Osteoblast (primary cell): ENCODE measurements at regions not wholly inside any gene's neighbourhood (a gene's known extent, or its start where the extent isn't known, plus 50 kb on each side); places are given as distances from the start of the nearest gene placed in this dataset.
"Not testable (repeated sequence)": the region's sequence is repeated elsewhere in the genome, so short reads cannot be mapped to it uniquely, and the experiment has no call there.

Experiments used
- DNase-seq: peaks from one replicate; pipeline ENCODE4 v3.0.0; 2011; ENCODE audit warnings: low spot score, mixed read lengths; ENCODE audit not compliant: insufficient read length; ENCODE audit errors: missing footprints
- H2AFZ ChIP-seq: 2 replicates; pipeline ENCODE4 v1.6.0; 2011; ENCODE audit warnings: mild to moderate bottlenecking, low read length
- H3K27ac ChIP-seq: 2 replicates; pipeline ENCODE4 v1.5.1; 2011; ENCODE audit warnings: mild to moderate bottlenecking, low read depth, low read length, moderate library complexity
- H3K27me3 ChIP-seq: 2 replicates; pipeline ENCODE4 v1.6.0; 2012; ENCODE audit warnings: mild to moderate bottlenecking, control low read depth, inconsistent platforms, low read length, moderate library complexity; ENCODE audit not compliant: insufficient read depth
- H3K36me3 ChIP-seq: 2 replicates; pipeline ENCODE4 v1.5.1; 2011; ENCODE audit warnings: mild to moderate bottlenecking, low read length, control low read depth, moderate library complexity; ENCODE audit not compliant: insufficient read depth
- H3K4me1 ChIP-seq: 2 replicates; pipeline ENCODE4 v1.5.1; 2011; ENCODE audit warnings: mild to moderate bottlenecking, low read length, control low read depth, moderate library complexity; ENCODE audit not compliant: insufficient read depth
- H3K4me2 ChIP-seq: 2 replicates; pipeline ENCODE4 v1.6.0; 2011; ENCODE audit warnings: mild to moderate bottlenecking, low read length; ENCODE audit not compliant: insufficient read depth
- H3K4me3 ChIP-seq: fragments of 200-600 bp; sonication (generic); 3 replicates; pipeline ENCODE4 v1.5.1; 2012; ENCODE audit warnings: mild to moderate bottlenecking, low read length, inconsistent platforms; ENCODE audit not compliant: insufficient read depth
- H3K79me2 ChIP-seq: 2 replicates; pipeline ENCODE4 v1.6.0; 2012; ENCODE audit warnings: mild to moderate bottlenecking, low read length, control low read depth, inconsistent platforms; ENCODE audit not compliant: insufficient read depth
- H3K9me3 ChIP-seq: 2 replicates; pipeline ENCODE4 v1.5.1; 2011; ENCODE audit warnings: low read depth, low read length, control low read depth
- H4K20me1 ChIP-seq: 2 replicates; pipeline ENCODE4 v1.6.0; 2012; ENCODE audit warnings: mild to moderate bottlenecking, low read length, control low read depth; ENCODE audit not compliant: insufficient read depth
- TF ChIP-seq, protein P1 (sequence below): IDR thresholded peaks from 2 replicates; pipeline ENCODE4 v1.5.1; 2011; ENCODE audit warnings: mild to moderate bottlenecking, low read depth, low read length, moderate library complexity; ENCODE audit errors: extremely low read depth

DNA sequence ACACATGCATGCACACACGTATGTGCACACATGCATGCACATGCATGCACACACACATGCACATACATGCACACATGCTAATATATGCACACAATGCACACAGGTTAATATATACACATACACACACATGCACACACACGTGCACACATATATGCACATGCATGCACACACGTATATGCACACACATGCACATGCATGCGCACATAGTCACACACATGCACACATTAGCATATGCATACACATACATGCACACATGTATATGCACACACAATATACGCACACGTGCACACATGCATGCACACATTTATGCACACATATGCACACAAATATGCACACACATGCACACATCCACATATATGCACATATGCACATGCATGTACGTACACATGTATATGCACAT, 506.8 kb downstream of the MATN1 start:
- no peak for DNase-seq
- Histone ChIP-seq H3K4me1 (no peaks in the 10 kb centered on the region), H2AFZ (no peak overlapping the region), H3K27ac (no peak overlapping the region), H3K4me2 (no peak overlapping the region), H4K20me1 (no peaks in the 10 kb centered on the region), H3K36me3 (no peaks in the 10 kb centered on the region), H3K9me3 (no peaks in the 10 kb centered on the region), H3K4me3 (no peak overlapping the region), H3K79me2 (no peaks in the 10 kb centered on the region), H3K27me3 (no peaks in the 10 kb centered on the region)
- TF ChIP-seq, protein P1, sequence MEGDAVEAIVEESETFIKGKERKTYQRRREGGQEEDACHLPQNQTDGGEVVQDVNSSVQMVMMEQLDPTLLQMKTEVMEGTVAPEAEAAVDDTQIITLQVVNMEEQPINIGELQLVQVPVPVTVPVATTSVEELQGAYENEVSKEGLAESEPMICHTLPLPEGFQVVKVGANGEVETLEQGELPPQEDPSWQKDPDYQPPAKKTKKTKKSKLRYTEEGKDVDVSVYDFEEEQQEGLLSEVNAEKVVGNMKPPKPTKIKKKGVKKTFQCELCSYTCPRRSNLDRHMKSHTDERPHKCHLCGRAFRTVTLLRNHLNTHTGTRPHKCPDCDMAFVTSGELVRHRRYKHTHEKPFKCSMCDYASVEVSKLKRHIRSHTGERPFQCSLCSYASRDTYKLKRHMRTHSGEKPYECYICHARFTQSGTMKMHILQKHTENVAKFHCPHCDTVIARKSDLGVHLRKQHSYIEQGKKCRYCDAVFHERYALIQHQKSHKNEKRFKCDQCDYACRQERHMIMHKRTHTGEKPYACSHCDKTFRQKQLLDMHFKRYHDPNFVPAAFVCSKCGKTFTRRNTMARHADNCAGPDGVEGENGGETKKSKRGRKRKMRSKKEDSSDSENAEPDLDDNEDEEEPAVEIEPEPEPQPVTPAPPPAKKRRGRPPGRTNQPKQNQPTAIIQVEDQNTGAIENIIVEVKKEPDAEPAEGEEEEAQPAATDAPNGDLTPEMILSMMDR: no peak

DNA sequence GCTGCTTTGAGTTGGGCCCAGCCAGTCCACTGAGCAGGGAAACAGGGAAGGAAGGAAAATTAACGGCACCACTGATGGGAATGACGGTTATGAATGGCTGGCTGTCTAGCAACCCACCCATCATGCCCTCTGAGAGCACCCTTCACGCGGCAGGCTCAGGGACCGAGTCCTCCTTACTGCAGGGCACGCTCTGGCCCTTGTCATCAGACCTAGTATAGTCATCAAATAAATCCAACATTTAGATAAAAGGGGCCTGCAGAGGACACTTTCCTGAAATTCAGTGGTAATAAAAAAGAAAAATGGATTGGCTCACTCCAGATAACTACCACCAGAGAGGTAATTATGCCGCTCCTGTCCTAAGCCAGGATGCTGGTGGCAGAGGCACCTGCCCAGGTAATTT, 509.4 kb downstream of the MATN1 start:
- TF ChIP-seq, protein P1: no peak
- Histone ChIP-seq H3K4me2 (no peak overlapping the region), H3K27ac (no peak overlapping the region), H4K20me1 (no peaks in the 10 kb centered on the region), H3K4me3 (no peak overlapping the region), H3K79me2 (no peaks in the 10 kb centered on the region), H2AFZ (no peak overlapping the region), H3K9me3 (no peaks in the 10 kb centered on the region), H3K36me3 (no peaks in the 10 kb centered on the region), H3K27me3 (no peaks in the 10 kb centered on the region), H3K4me1 (no peaks in the 10 kb centered on the region)
- no peak for DNase-seq

DNA sequence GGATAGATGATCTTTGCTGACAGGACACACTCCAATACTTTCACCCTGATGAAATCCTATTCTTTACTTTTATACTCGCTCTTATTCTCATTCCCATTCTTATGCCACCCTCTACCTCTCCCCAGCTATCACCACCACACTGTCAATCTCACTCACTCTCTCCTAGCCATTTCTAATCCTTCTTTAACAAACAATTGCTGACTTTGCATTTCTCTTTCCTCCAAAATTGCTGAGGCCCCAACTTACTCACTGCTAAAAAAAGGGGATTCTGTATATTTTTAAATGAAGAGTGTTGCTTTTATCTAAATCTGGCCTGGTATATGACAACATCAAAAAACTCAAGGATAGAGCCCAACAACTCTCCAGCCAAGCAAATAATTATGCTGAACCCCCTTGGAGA, 515.4 kb downstream of the MATN1 start:
- H3K4me2 ChIP-seq, H3K4me3 ChIP-seq, H3K27ac ChIP-seq, H2AFZ ChIP-seq, H3K79me2 ChIP-seq, H3K36me3 ChIP-seq, DNase-seq, H3K4me1 ChIP-seq, H3K27me3 ChIP-seq, H4K20me1 ChIP-seq, H3K9me3 ChIP-seq: not testable (repeated sequence)

DNA sequence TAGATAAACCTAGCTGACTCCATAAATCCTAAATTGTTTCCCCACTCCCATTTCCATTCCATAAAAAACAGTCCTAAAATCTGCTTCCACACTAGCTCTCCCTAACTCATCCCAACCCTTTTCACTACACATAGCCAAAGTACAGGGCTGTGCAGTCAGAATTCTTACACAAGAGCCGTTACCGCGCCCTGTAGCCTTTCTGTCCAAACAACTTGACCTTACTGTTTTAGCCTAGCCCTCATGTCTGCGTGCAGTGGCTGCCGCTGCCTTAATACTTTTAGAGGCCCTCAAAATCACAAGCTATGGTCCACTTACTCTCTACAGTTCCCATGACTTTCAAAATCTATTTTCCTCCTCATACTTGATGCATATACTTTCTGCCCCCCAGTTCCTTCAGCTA, 516.8 kb downstream of the MATN1 start:
- not testable (repeated sequence) for H4K20me1 ChIP-seq, H3K9me3 ChIP-seq, H3K79me2 ChIP-seq, H3K27me3 ChIP-seq, DNase-seq, H3K4me3 ChIP-seq, H3K27ac ChIP-seq, H2AFZ ChIP-seq, H3K36me3 ChIP-seq, H3K4me2 ChIP-seq, H3K4me1 ChIP-seq

DNA sequence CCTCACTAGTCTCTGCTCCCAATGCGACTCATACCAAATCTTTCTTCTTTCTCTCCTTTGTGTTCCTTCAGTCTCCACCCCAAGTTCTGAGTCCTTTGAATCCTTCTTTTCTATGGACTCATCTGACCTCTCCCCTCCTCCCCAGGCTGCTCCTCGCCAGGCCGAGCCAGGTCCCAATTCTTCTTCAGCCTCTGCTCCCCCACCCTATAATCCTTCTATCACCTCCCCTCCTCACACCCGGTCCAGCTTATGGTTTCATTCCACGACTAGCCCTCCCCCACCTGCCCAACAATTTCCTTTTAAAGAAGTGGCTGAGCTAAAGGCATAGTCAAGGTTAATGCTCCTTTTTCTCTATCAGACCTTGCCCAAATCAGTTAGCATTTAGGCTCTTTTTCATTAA, 518.5 kb downstream of the MATN1 start:
- H3K4me3 ChIP-seq, DNase-seq: not testable (repeated sequence)

More for the DNA sequence above, 518.5 kb downstream of the MATN1 start:
- H3K4me2 ChIP-seq, H3K27ac ChIP-seq, H4K20me1 ChIP-seq, H3K36me3 ChIP-seq, H3K4me1 ChIP-seq, H2AFZ ChIP-seq, H3K79me2 ChIP-seq, H3K9me3 ChIP-seq, H3K27me3 ChIP-seq: not testable (repeated sequence)
